ENCODE measurements at regions not wholly inside any gene's neighbourhood (a gene's known extent, or its start where the extent isn't known, plus 50 kb on each side); places are given as distances from the start of the nearest gene placed in this dataset.

- TF ChIP-seq POLR2A (IDR thresholded peaks at IDR 0.05) (no peak), CTCF (IDR thresholded peaks at IDR 0.05) (no peak), POLR2AphosphoS5 (IDR thresholded peaks at IDR 0.05) (no peak)
These were observed 473.5 kb upstream of the FAM241A start for GRCh38 chr4:111671756-111672155.
